ENCODE measurements at regions not wholly inside any gene's neighbourhood (a gene's known extent, or its start where the extent isn't known, plus 50 kb on each side); places are given as distances from the start of the nearest gene placed in this dataset.

- TF ChIP-seq CTCF (IDR thresholded peaks at IDR 0.05), result no peak
- no peak for TF ChIP-seq POLR2A (IDR thresholded peaks at IDR 0.05)
Measured at GRCh38 chr1:68588304-68588703, 91.4 kb upstream of the DEPDC1 start.
